Choroid plexus epithelial cell (primary cell): ENCODE measurements at regions not wholly inside any gene's neighbourhood (a gene's known extent, or its start where the extent isn't known, plus 50 kb on each side); places are given as distances from the start of the nearest gene placed in this dataset.

Source experiments
- DNase-seq: peaks from one replicate; pipeline ENCODE4 v3.0.0-alpha.2; 2010; ENCODE audit warnings: low read depth
- H3K4me3 ChIP-seq: 2 replicates; pipeline ENCODE4 v1.5.1; 2011; ENCODE audit warnings: low read depth, mild to moderate bottlenecking, control low read depth, low read length, moderate library complexity
- TF ChIP-seq, protein P1 (sequence below): conservative IDR thresholded peaks from 2 replicates; pipeline ENCODE4 v1.5.1; 2011; ENCODE audit warnings: low read depth, mild to moderate bottlenecking, control low read depth, inconsistent platforms, low read length, moderate library complexity

DNA sequence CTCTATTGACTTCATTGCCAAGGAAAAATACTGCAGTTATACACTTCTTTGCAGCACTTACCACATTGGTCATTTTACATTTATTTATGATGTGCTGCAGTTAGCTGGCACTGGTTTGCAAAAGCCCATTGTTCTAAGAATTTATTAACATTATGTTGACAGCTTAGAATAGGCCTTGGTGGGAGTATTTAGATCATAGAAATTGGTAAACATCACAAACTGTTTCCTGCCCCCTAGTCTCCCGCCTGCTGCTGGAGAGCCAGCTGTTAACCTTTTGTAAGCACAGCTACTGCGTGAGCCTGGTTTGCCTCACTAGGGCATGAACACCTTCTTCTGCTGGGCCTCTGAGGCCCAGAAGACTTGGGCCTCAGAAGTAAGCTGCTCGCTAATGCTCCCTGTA, 651.4 kb upstream of the GOT2 start:
- TF ChIP-seq, protein P1, sequence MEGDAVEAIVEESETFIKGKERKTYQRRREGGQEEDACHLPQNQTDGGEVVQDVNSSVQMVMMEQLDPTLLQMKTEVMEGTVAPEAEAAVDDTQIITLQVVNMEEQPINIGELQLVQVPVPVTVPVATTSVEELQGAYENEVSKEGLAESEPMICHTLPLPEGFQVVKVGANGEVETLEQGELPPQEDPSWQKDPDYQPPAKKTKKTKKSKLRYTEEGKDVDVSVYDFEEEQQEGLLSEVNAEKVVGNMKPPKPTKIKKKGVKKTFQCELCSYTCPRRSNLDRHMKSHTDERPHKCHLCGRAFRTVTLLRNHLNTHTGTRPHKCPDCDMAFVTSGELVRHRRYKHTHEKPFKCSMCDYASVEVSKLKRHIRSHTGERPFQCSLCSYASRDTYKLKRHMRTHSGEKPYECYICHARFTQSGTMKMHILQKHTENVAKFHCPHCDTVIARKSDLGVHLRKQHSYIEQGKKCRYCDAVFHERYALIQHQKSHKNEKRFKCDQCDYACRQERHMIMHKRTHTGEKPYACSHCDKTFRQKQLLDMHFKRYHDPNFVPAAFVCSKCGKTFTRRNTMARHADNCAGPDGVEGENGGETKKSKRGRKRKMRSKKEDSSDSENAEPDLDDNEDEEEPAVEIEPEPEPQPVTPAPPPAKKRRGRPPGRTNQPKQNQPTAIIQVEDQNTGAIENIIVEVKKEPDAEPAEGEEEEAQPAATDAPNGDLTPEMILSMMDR, result no peak
- H3K4me3 ChIP-seq, result no peak overlapping the region
- peak; percentile 9 for DNase-seq

GRCh38 chr16:59373632-59374031, 639.5 kb upstream of the GOT2 start:
- TF ChIP-seq, protein P1, result no peak
- no peak for DNase-seq
- no peak overlapping the region for H3K4me3 ChIP-seq

DNA sequence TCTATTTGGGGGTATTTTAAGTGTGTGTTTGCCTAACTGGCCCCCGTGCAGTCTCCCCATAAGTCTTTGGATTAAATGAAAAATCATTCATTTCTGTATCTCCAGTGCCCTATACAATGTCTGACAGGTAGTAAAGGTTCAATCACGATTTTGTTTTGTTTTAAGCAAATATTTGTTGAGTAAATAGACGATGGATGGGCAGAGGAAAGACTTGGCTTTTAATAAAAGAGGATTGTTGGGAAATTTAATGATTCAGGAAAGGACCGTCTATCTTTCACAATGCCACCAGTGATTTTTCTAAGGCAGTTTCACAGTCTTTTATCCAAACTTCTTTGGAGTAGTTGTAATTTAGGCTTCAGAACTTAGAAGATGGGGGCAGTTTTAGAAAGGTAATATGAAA, 636.6 kb upstream of the GOT2 start:
- TF ChIP-seq, protein P1, result no peak

GRCh38 chr16:59369523-59369922, 635.4 kb upstream of the GOT2 start:
- no peak for DNase-seq
- H3K4me3 ChIP-seq, result no peak overlapping the region
- TF ChIP-seq, protein P1, result no peak

More for the DNA sequence above, 636.6 kb upstream of the GOT2 start:
- H3K4me3 ChIP-seq, result no peak overlapping the region
- no peak for DNase-seq

DNA sequence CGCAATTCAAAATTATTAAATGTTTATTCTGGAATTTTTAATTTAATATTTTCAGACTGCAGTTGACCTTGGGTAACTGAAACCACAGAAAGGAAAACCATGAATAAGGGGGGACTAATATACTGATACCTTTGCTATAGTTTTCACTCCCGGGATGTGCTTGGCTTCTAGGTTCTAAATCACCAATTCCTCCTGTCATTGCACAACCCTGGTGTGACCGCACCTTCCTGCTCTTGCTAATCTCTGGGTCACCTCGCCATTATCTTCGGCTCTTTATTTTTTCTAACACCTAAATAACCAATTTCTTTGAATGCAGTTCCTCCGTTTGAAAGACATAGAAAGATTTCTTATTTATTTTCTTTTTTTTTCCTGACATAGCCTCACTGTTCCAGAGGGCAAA, 634.5 kb upstream of the GOT2 start:
- H3K4me3 ChIP-seq, result no peak overlapping the region
- no peak for DNase-seq
- TF ChIP-seq, protein P1, result no peak

GRCh38 chr16:59356709-59357108, 622.6 kb upstream of the GOT2 start:
- TF ChIP-seq, protein P1, result no peak
- no peak overlapping the region for H3K4me3 ChIP-seq
- no peak for DNase-seq

GRCh38 chr16:59356144-59356543, 622.0 kb upstream of the GOT2 start:
- DNase-seq, result no peak
- TF ChIP-seq, protein P1, result no peak
- H3K4me3 ChIP-seq, result no peak overlapping the region
